SK-N-SH (cell line): ENCODE measurements at regions not wholly inside any gene's neighbourhood (a gene's known extent, or its start where the extent isn't known, plus 50 kb on each side); places are given as distances from the start of the nearest gene placed in this dataset.

Experiments used
- CTCF ChIA-PET: fragments of 300-600, 350-600 bp; formaldehyde crosslinking; extraction: SDS; loops from one replicate; lab custom pipeline; 2021; lab: Yijun Ruan, JAX
- POLR2A ChIA-PET: fragments of 350-600 bp; sonication (Branson Sonifier 250); formaldehyde crosslinking; extraction: SDS; loops from one replicate; lab custom pipeline; 2020; ENCODE audit warnings: antibody characterized with exemption, inconsistent platforms; lab: Yijun Ruan, JAX
- DNase-seq: peaks from one replicate; pipeline ENCODE4 v3.0.0; 2012
- H2AFZ ChIP-seq: fragments of 200-600 bp; sonication (generic); 2 replicates; pipeline ENCODE4 v1.8.1; 2016; ENCODE audit warnings: antibody characterized with exemption, mild to moderate bottlenecking, low read depth
- H3F3A ChIP-seq: fragments of 200-600 bp; sonication (generic); replicated peaks from 2 replicates; pipeline ENCODE3; 2016; ENCODE audit warnings: antibody characterized with exemption, mild to moderate bottlenecking; ENCODE audit not compliant: insufficient read depth
- H3K27ac ChIP-seq, 2 experiments: fragments of 200-500 bp in 1 of 2; fragments of 200-600 bp in 1 of 2; sonication (Bioruptor generic) in 1 of 2; sonication (generic), shearing (Covaris generic) in 1 of 2; 2 replicates each; pipeline versions ENCODE4 v1.5.1 to v1.6.1; 2014 to 2016; ENCODE audit warnings: low read depth in 2 of 2, inconsistent platforms in 1 of 2, low read length in 1 of 2, mild to moderate bottlenecking in 1 of 2, mixed read lengths in 1 of 2
- H3K27me3 ChIP-seq: fragments of 200-600 bp; sonication (generic), shearing (Covaris generic); 2 replicates; pipeline ENCODE4 v1.6.1; 2016; ENCODE audit warnings: mixed run types; ENCODE audit not compliant: insufficient read depth
- H3K36me3 ChIP-seq, 2 experiments: fragments of 200-500 bp in 1 of 2; fragments of 200-600 bp in 1 of 2; sonication (Bioruptor generic) in 1 of 2; sonication (generic) in 1 of 2; replicated peaks in 1 of 2; 2 replicates each; pipeline versions ENCODE3 to v1.5.1; 2014 to 2016; ENCODE audit warnings: low read length in 1 of 2, mild to moderate bottlenecking in 1 of 2; ENCODE audit not compliant: insufficient read depth in 2 of 2, control insufficient read depth in 1 of 2
- H3K4me1 ChIP-seq, 2 experiments: fragments of 200-500 bp in 1 of 2; fragments of 200-600 bp in 1 of 2; sonication (Bioruptor generic) in 1 of 2; sonication (generic), shearing (Covaris generic) in 1 of 2; 2 replicates each; pipeline versions ENCODE4 v1.5.1 to v1.6.1; 2014 to 2016; ENCODE audit warnings: low read depth in 1 of 2, low read length in 1 of 2, mixed run types in 1 of 2; ENCODE audit not compliant: insufficient read depth in 2 of 2, control insufficient read depth in 1 of 2
- H3K4me2 ChIP-seq: fragments of 200-600 bp; sonication (generic), shearing (Covaris generic); 2 replicates; pipeline ENCODE4 v1.6.1; 2017; ENCODE audit warnings: mixed run types
- H3K4me3 ChIP-seq, 2 experiments: fragments of 200-500 bp in 1 of 2; fragments of 200-600 bp in 1 of 2; sonication (Bioruptor generic) in 1 of 2; sonication (generic), shearing (Covaris generic) in 1 of 2; 2 replicates each; pipeline versions ENCODE4 v1.5.1 to v1.8.1; 2014 to 2016; ENCODE audit warnings: low read depth in 2 of 2, inconsistent platforms in 1 of 2, low read length in 1 of 2, mild to moderate bottlenecking in 1 of 2, mixed read lengths in 1 of 2, moderate library complexity in 1 of 2
- H3K79me2 ChIP-seq: fragments of 200-600 bp; sonication (generic); 2 replicates; pipeline ENCODE4 v1.8.1; 2017; ENCODE audit warnings: mild to moderate bottlenecking; ENCODE audit not compliant: insufficient read depth
- H3K9ac ChIP-seq: fragments of 200-600 bp; sonication (generic); 2 replicates; pipeline ENCODE4 v1.6.1; 2017; ENCODE audit warnings: mixed run types
- H3K9me2 ChIP-seq: fragments of 200-600 bp; sonication (generic); 2 replicates; pipeline ENCODE4 v1.6.1; 2017; ENCODE audit warnings: mixed run types
- H3K9me3 ChIP-seq: fragments of 200-600 bp; sonication (generic); 2 replicates; pipeline ENCODE4 v1.6.1; 2017; ENCODE audit warnings: mixed run types, mild to moderate bottlenecking, moderate library complexity
- H4K20me1 ChIP-seq: fragments of 200-600 bp; sonication (generic); 2 replicates; pipeline ENCODE4 v1.6.1; 2017; ENCODE audit warnings: mild to moderate bottlenecking, mixed run types; ENCODE audit not compliant: insufficient read depth
- CTCF ChIP-seq: fragments of 200-600 bp; sonication (generic); IDR thresholded peaks from 2 replicates; pipeline ENCODE4 v1.6.1; 2017; ENCODE audit warnings: antibody characterized with exemption, mild to moderate bottlenecking, moderate library complexity
- ELF1 ChIP-seq: IDR thresholded peaks from 2 replicates; pipeline ENCODE4 v1.4.0; 2012
- EP300 ChIP-seq, 2 experiments: IDR thresholded peaks; 2 replicates each; pipeline versions ENCODE4 v1.4.0 to v1.6.1; 2012; ENCODE audit warnings: borderline replicate concordance in 1 of 2, low read depth in 1 of 2, low read length in 1 of 2
- FOSL2 ChIP-seq: IDR thresholded peaks from 2 replicates; pipeline ENCODE4 v1.4.0; 2012; ENCODE audit warnings: low read depth, mild to moderate bottlenecking, moderate library complexity, borderline replicate concordance
- FOXM1 ChIP-seq: IDR thresholded peaks from 2 replicates; pipeline ENCODE4 v1.4.0; 2012; ENCODE audit warnings: low read depth, mild to moderate bottlenecking
- JUND ChIP-seq: IDR thresholded peaks from 2 replicates; pipeline ENCODE4 v1.4.0; 2012
- NRF1 ChIP-seq: IDR thresholded peaks from 2 replicates; pipeline ENCODE4 v1.6.1; 2012; ENCODE audit warnings: low read depth, mild to moderate bottlenecking, low read length
- PBX3 ChIP-seq: IDR thresholded peaks from 2 replicates; pipeline ENCODE4; 2012
- RAD21 ChIP-seq: IDR thresholded peaks from 2 replicates; pipeline ENCODE4 v1.6.1; 2012; ENCODE audit warnings: mild to moderate bottlenecking, low read length
- RCOR1 ChIP-seq: fragments of 150-350 bp; IDR thresholded peaks from 2 replicates; pipeline ENCODE4 v1.6.1; 2017; ENCODE audit warnings: antibody characterized with exemption, low read length
- RFX5 ChIP-seq: IDR thresholded peaks from 2 replicates; pipeline ENCODE4 v1.6.1; 2012; ENCODE audit warnings: mild to moderate bottlenecking, improper control_type of control experiment, low read length
- SIN3A ChIP-seq: IDR thresholded peaks from 2 replicates; pipeline ENCODE4 v1.6.1; 2012; ENCODE audit warnings: low read depth, mild to moderate bottlenecking, low read length, moderate library complexity, borderline replicate concordance
- TCF12 ChIP-seq: IDR thresholded peaks from 2 replicates; pipeline ENCODE4 v1.4.0; 2012
- TEAD4 ChIP-seq: IDR thresholded peaks from 2 replicates; pipeline ENCODE4 v1.4.0; 2012; ENCODE audit warnings: mild to moderate bottlenecking, borderline replicate concordance; ENCODE audit not compliant: insufficient read depth
- USF1 ChIP-seq: IDR thresholded peaks from 2 replicates; pipeline ENCODE4 v1.4.0; 2012; ENCODE audit warnings: low read depth, borderline replicate concordance
- USF2 ChIP-seq: fragments of 150-350 bp; IDR thresholded peaks from 2 replicates; pipeline ENCODE4 v1.6.1; 2017; ENCODE audit warnings: antibody characterized with exemption, low read length, low read depth, borderline replicate concordance
- WGBS: methylation state at CpG from one replicate; pipeline ENCODE4 v1.1.6; 2017; ENCODE audit warnings: low lambda C conversion rate; 5-methylcytosine and 5-hydroxymethylcytosine counted together

GRCh38 chr16:52123842-52124241 lies 423.1 kb downstream of the TOX3 start:
- Histone ChIP-seq H3K27ac (no peak overlapping the region), H3K36me3 (no peaks in the 10 kb centered on the region), H3K4me3 (no peak overlapping the region), H3F3A (no peaks in the 10 kb centered on the region), H3K9me3 (0 out of 2 replicates have a peak, but pooled peaks cover 3% of the 10 kb centered on the region), H3K9ac (no peak overlapping the region), H4K20me1 (no peaks in the 10 kb centered on the region), H3K9me2 (no peaks in the 10 kb centered on the region), H3K4me2 (no peak overlapping the region), H3K79me2 (no peaks in the 10 kb centered on the region), H2AFZ (no peak overlapping the region), H3K4me1 (no peaks in the 10 kb centered on the region), H3K27me3 (no peaks in the 10 kb centered on the region)
- ChIA-PET POLR2A (no interaction called here), CTCF (no interaction called here)
- 19% methylated on average over 1 of the region's 1 CpG for WGBS
- no peak for DNase-seq
- no peak for TF ChIP-seq JUND
- TF ChIP-seq SIN3A = no peak
- TF ChIP-seq CTCF = no peak
- TF ChIP-seq USF2 = no peak
- TF ChIP-seq FOXM1 = no peak
- no peak for TF ChIP-seq RCOR1
- TF ChIP-seq TCF12 = no peak
- TF ChIP-seq RFX5 = no peak
- TF ChIP-seq RAD21 = no peak
- TF ChIP-seq ELF1 = no peak
- TF ChIP-seq TEAD4 = no peak
- no peak for TF ChIP-seq FOSL2
- TF ChIP-seq USF1 = no peak
- no peak for TF ChIP-seq NRF1
- no peak for TF ChIP-seq PBX3
- TF ChIP-seq EP300 (IDR thresholded peaks at IDR 0.05; ENCODE audit: borderline replicate concordance in 1 of 2, low read depth in 1 of 2, low read length in 1 of 2) = no peak
